HG03432 (cell line): ENCODE measurements at regions not wholly inside any gene's neighbourhood (a gene's known extent, or its start where the extent isn't known, plus 50 kb on each side); places are given as distances from the start of the nearest gene placed in this dataset.
"Not testable (repeated sequence)": the region's sequence is repeated elsewhere in the genome, so short reads cannot be mapped to it uniquely, and the experiment has no call there.

Source experiments
- ATAC-seq: cut with Tn5 transposase; IDR thresholded peaks from one replicate; pipeline ENCODE4 v1.9.1; 2021; ENCODE audit warnings: mild to moderate bottlenecking, moderate library complexity; ENCODE audit not compliant: unreplicated experiment

GRCh38 chr3:124648551-124648950 is 81.7 kb upstream of the UMPS start:
- no peak for ATAC-seq

DNA sequence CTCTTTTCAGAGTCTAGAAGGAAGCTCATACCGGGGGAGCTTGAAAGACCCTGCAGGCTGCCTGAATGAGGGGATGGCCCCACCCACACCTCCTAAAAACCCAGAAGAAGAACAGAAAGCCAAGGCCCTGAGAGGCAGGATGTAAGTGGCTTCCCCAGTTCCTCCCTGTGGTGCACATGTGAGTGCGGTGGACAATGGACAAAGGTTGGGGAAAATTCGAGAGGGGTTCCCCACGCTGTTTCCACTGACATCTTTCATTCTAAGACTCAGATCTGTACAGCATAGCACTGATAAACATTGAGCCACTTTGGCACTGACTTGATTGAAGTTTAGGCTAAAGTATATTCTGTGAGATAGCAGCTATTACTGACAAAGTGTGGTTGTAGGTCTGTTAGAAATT is 79.5 kb upstream of the UMPS start:
- peak; percentile 75 for ATAC-seq

DNA sequence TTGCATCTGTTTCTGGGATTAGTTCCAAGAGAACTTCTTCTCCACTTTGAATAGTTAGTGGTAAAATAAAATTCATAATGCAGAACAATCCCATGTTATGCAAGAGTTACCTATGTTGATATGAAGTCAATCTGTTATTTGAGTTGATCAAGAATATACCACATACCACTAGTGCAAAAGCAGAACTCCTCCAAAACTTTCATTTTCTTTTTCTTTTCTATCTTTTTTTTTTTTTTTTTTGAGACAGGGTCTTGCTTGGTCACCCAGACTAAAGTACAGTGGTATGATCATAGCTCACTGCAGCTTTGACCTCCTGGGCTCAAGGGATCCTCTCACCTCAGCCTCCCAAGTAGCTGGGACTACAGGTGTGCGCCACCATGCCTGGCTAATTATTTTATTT is 78.8 kb upstream of the UMPS start:
- not testable (repeated sequence) for ATAC-seq

DNA sequence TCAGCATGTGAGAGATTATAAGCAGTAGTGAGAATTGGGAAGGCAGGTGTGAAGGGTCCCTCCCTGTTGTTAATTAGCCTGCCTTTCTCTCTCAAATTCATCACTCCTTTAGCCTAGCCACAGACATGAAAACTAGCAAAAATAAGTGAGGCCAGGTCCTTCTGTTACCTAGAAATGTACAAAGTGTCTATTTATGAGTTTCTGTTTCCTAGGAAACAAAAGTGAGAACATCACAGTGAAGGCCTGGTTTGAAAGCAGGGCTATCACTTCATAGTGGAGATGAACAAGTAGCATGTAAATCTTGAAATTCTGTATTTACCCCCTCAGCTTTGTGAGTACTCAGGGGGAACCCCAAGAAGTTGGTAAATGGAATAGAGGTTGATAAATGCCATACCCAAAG is 78.2 kb upstream of the UMPS start:
- no peak for ATAC-seq

GRCh38 chr3:124653071-124653796 is 77.0 kb upstream of the UMPS start:
- no peak for ATAC-seq

GRCh38 chr3:124653797-124654469 is 76.3 kb upstream of the UMPS start:
- ATAC-seq, result no peak

- ATAC-seq, result no peak
Measured at GRCh38 chr3:124654470-124654845, 75.8 kb upstream of the UMPS start.

DNA sequence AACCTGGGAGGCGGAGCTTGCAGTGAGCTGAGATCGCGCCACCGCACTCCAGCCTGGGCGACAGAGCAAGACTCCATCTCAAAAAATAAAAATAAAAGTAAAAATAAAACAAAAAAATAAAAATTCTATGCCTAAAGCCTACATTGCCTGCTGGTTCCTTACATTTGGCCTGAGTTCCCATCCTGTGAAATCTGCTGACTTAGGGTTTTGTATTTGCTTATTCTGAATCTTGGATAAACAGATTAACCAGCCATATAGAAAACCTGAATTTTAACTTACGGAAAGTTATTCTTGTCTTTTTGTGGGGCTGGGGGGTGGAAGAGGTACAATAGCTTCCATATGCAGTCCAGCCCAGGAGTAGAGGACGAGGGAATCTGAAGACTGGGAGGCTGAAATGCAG is 73.7 kb upstream of the UMPS start:
- ATAC-seq, result no peak

- no peak for ATAC-seq
Measured at GRCh38 chr3:124657138-124657537, 73.1 kb upstream of the UMPS start.

GRCh38 chr3:124658270-124658669 is 72.0 kb upstream of the UMPS start:
- ATAC-seq, result no peak

GRCh38 chr3:124659175-124659574 is 71.1 kb upstream of the UMPS start:
- no peak for ATAC-seq

DNA sequence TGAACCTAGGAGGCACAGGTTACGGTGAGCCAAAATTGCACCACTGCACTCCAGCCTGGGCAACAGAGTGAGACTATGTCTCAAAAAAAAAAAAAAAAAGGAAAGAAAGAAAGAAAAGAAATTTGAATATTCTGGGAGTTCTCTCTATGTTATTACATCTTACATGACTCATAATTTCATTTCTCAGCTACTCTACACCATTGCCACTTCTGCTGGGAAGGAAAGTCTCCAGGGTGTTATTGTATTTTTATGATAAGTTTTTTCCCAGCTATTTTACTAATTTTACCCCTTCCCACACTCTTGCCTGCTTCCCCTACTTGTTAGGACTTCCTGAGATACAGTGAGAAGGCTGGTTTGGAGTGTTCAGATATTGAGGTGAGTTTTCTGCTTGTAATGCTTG is 69.7 kb upstream of the UMPS start:
- ATAC-seq, result no peak

DNA sequence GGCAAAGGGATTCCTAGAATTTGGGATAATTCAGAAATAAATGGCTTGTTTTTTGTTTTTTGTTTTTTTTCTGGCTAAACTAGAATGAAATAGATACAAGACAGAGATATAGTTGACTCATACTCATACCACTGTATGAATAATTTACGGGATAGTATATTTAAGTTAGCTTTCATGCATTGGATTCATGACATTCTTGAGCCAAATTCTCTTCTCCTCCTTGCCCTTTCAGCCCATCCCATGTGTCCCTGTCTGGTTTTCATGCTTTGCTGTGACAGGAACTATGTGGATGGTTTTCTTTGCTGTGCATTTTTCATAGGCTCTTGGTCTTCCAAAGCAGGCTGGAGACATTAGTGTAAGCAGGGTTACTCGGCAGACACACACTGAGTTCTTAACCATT is 66.6 kb upstream of the UMPS start:
- no peak for ATAC-seq

- no peak for ATAC-seq
Measured at GRCh38 chr3:124664804-124665203, 65.4 kb upstream of the UMPS start.

- no peak for ATAC-seq
Measured at GRCh38 chr3:124666067-124666466, 64.2 kb upstream of the UMPS start.

GRCh38 chr3:124669470-124669869 is 60.8 kb upstream of the UMPS start:
- ATAC-seq, result no peak

DNA sequence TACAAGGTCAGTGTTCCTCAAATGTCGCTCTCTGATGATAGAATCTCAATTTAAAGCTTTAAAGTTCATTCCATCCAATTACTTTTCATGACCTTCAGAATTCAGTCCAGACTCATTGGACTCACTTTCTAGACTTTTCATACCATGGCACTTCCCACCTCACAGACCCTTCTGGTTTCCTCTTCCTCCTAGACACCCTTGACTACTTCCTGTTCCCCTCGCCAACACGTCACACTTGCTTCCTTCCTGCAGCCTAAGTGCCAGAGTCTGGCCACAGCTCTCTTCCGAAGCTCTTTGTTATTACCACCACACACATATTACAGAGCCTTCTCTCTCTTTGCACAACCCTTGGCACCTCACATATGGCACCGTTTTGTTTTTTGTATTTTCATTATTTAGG is 59.1 kb upstream of the UMPS start:
- ATAC-seq, result no peak

- ATAC-seq, result no peak
Measured at GRCh38 chr3:124674336-124674735, 55.9 kb upstream of the UMPS start.

- no peak for ATAC-seq
Measured at GRCh38 chr3:124676236-124676635, 54.0 kb upstream of the UMPS start.

GRCh38 chr3:124679048-124679638 is 51.1 kb upstream of the UMPS start:
- ATAC-seq, result no peak
